Sigmoid colon (tissue), 6 donors: ENCODE measurements at regions not wholly inside any gene's neighbourhood (a gene's known extent, or its start where the extent isn't known, plus 50 kb on each side); places are given as distances from the start of the nearest gene placed in this dataset.

Experiments used
- DNase-seq: peaks from one replicate; pipeline ENCODE4 v3.0.0-alpha.2; 2019
- H3K27ac ChIP-seq, 4 donors: fragments of 200-600 bp; sonication (generic); one replicate each; pipeline ENCODE4 v1.5.1; 2016 to 2019; ENCODE audit warnings: mild to moderate bottlenecking in 1 of 4
- H3K27me3 ChIP-seq, 3 donors: fragments of 200-600 bp; sonication (generic); one replicate each; pipeline ENCODE4 v1.5.1; 2019; ENCODE audit warnings: mild to moderate bottlenecking in 1 of 3
- H3K36me3 ChIP-seq, 4 donors: fragments of 200-600 bp; sonication (generic); one replicate each; pipeline ENCODE4 v1.5.1; 2016 to 2019
- H3K4me1 ChIP-seq, 4 donors: fragments of 200-600 bp; sonication (generic); one replicate each; pipeline ENCODE4 v1.5.1; 2017 to 2019
- H3K4me3 ChIP-seq, 4 donors: fragments of 200-600 bp; sonication (generic); one replicate each; pipeline ENCODE4 v1.5.1; 2017 to 2019; ENCODE audit warnings: mild to moderate bottlenecking in 2 of 4, moderate library complexity in 1 of 4
- H3K9me3 ChIP-seq, 4 donors: fragments of 200-600 bp in 3 of 4; sonication (generic) in 3 of 4; one replicate each; pipeline versions ENCODE4 v1.5.1 to v1.6.1; 2013 to 2019
- CTCF ChIP-seq, 4 experiments: fragments of 450-650 bp in 3 of 4; fragments of 200-600 bp in 1 of 4; IDR thresholded peaks; one replicate each; pipeline ENCODE4 v1.5.1; 2016 to 2019; ENCODE audit warnings: antibody characterized with exemption in 4 of 4, mild to moderate bottlenecking in 3 of 4, moderate library complexity in 2 of 4
- EP300 ChIP-seq, 4 donors: sonication (generic); formaldehyde crosslinking; IDR thresholded peaks; one replicate each; pipeline ENCODE4 v1.6.1; 2017; ENCODE audit warnings: antibody characterized with exemption in 4 of 4
- POLR2A ChIP-seq, 2 donors: fragments of 450-650 bp; IDR thresholded peaks; one replicate each; pipeline ENCODE4 v1.6.1; 2016; ENCODE audit warnings: antibody characterized with exemption in 2 of 2, mild to moderate bottlenecking in 2 of 2, moderate library complexity in 2 of 2
- POLR2AphosphoS5 ChIP-seq, 4 donors: sonication (generic); formaldehyde crosslinking; IDR thresholded peaks; one replicate each; pipeline ENCODE4 v1.6.1; 2017; ENCODE audit warnings: antibody characterized with exemption in 4 of 4
- WGBS, 2 donors: extraction: QIAGEN DNeasy Blood & Tissue Kit; methylation state at CpG; one replicate each; pipeline ENCODE4 v1.1.7; 2013; 5-methylcytosine and 5-hydroxymethylcytosine counted together
- intact Hi-C: fragments of 100-400 bp; cut with DNase I; formaldehyde crosslinking; loops from one replicate; pipeline ENCODE4 v1.15.1; 2023
- donor health status: healthy with polysubstance abuse.
- donor health status: healthy.

DNA sequence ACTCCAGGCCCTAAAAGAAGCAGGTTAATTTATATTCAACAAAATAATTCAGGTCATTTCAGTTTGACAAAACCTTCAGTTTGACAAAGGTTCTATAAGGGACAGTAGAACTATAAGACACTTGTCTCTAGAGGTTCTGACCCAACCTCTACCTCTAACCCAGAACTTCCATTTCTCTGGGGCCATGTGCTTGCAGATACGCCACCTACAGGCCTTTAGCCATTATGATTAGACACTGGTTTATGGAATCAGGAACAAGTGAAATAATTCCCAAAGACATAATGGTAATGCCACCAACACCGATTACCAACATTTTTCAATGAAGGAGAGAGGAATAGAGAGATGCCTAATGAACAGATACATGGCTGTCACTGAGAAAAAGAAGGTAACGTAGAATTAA is 733.9 kb downstream of the PRELID2 start:
- TF ChIP-seq CTCF (IDR thresholded peaks at IDR 0.05) (no peak), POLR2A (IDR thresholded peaks at IDR 0.05) (no peak), POLR2AphosphoS5 (IDR thresholded peaks at IDR 0.05) (no peak), EP300 (IDR thresholded peaks at IDR 0.05) (no peak)
- 83 to 91% methylated on average over 3 of the region's 3 CpGs for WGBS, 2 donors
- Histone ChIP-seq H3K4me1 (no peaks in the 10 kb centered on the region), H3K36me3 (no peaks in the 10 kb centered on the region), H3K4me3 (no peak overlapping the region), H3K9me3 (no peaks in the 10 kb centered on the region), H3K27ac (no peak overlapping the region), H3K27me3 (no peaks in the 10 kb centered on the region)
- intact Hi-C loops = no loop called here
- DNase-seq = no peak

DNA sequence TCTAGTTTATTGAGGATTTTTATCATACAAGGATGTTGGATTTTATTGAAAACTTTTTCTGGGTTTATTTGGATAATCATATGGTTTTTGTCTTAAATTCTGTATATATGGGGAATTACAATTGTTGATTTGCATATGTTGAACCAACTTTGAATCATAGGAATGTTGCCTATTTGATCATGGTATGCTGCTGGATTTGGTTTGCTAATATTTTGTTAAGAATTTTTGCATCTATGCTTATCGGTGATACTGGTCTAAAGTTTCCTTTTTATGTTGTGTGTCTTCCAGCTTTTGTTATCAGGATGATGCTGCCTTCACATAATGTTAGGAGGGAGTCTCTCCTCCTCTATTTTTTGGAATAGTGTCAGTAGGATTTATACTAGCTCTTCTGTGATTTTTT is 745.0 kb downstream of the PRELID2 start:
- H3K4me1 ChIP-seq = no peaks in the 10 kb centered on the region
- H3K27ac ChIP-seq = no peak overlapping the region
- no peaks in the 10 kb centered on the region for H3K27me3 ChIP-seq
- H3K4me3 ChIP-seq = no peak overlapping the region
- intact Hi-C loops = no loop called here
- no peaks in the 10 kb centered on the region for H3K36me3 ChIP-seq
- peaks cover 0 to 3% (median 0%) of the 10 kb centered on the region in 4 donors for H3K9me3 ChIP-seq
- DNase-seq = no peak
- 95 to 97% methylated on average over 1 of the region's 1 CpG for WGBS, 2 donors
- TF ChIP-seq EP300 (IDR thresholded peaks at IDR 0.05) = no peak
- no peak for TF ChIP-seq POLR2AphosphoS5 (IDR thresholded peaks at IDR 0.05)
- no peak for TF ChIP-seq POLR2A (IDR thresholded peaks at IDR 0.05)
- TF ChIP-seq CTCF (IDR thresholded peaks at IDR 0.05) = no peak

- DNase-seq = no peak
- WGBS, 2 donors = 69 to 86% methylated on average over 2 of the region's 2 CpGs
- intact Hi-C loops = no loop called here
- H3K36me3 ChIP-seq = no peaks in the 10 kb centered on the region
- no peak overlapping the region for H3K27ac ChIP-seq
- no peaks in the 10 kb centered on the region for H3K9me3 ChIP-seq
- no peak overlapping the region for H3K4me3 ChIP-seq
- TF ChIP-seq POLR2AphosphoS5 (IDR thresholded peaks at IDR 0.05) (no peak), POLR2A (IDR thresholded peaks at IDR 0.05) (no peak), EP300 (IDR thresholded peaks at IDR 0.05) (no peak), CTCF (IDR thresholded peaks at IDR 0.05) (no peak)
- H3K4me1 ChIP-seq = no peaks in the 10 kb centered on the region
- no peaks in the 10 kb centered on the region for H3K27me3 ChIP-seq
These were observed 750.3 kb downstream of the PRELID2 start for GRCh38 chr5:145084834-145085233.

GRCh38 chr5:145077028-145077427 is 758.1 kb downstream of the PRELID2 start:
- no peaks in the 10 kb centered on the region for H3K9me3 ChIP-seq
- 85 to 90% methylated on average over 6 of the region's 6 CpGs for WGBS, 2 donors
- no peak for DNase-seq
- no peaks in the 10 kb centered on the region for H3K4me1 ChIP-seq
- intact Hi-C loops = no loop called here
- no peak overlapping the region for H3K4me3 ChIP-seq
- no peak overlapping the region for H3K27ac ChIP-seq
- H3K36me3 ChIP-seq = no peaks in the 10 kb centered on the region
- H3K27me3 ChIP-seq = no peaks in the 10 kb centered on the region
- TF ChIP-seq POLR2AphosphoS5 (IDR thresholded peaks at IDR 0.05) (no peak), POLR2A (IDR thresholded peaks at IDR 0.05) (no peak), CTCF (IDR thresholded peaks at IDR 0.05) (no peak), EP300 (IDR thresholded peaks at IDR 0.05) (no peak)

DNA sequence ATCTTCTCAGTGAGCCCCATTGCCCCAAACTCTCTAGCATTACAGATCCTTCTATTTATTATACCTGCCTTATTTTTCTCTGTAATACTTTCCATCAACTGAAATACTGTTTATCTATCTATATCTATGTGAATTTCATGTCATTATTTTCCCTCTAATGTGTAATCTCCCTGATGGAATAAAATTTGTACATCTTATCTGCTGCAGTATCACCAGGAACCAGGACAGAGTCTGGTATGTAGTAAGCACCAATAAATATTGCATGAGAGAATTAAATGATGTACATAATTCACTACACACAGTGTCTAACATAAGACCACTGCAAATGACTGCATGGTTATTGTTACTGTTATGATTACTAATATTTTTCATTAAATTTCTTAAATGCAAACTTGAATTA is 759.1 kb downstream of the PRELID2 start:
- no peak for DNase-seq
- Histone ChIP-seq H3K27me3 (no peaks in the 10 kb centered on the region), H3K27ac (no peak overlapping the region), H3K4me1 (no peaks in the 10 kb centered on the region), H3K36me3 (no peaks in the 10 kb centered on the region), H3K4me3 (no peak overlapping the region), H3K9me3 (no peaks in the 10 kb centered on the region)
- intact Hi-C loops = no loop called here
- TF ChIP-seq CTCF (IDR thresholded peaks at IDR 0.05) = no peak
